ENCODE measurements at regions not wholly inside any gene's neighbourhood (a gene's known extent, or its start where the extent isn't known, plus 50 kb on each side); places are given as distances from the start of the nearest gene placed in this dataset.

GRCh38 chrX:13936521-13937225 lies 93.0 kb downstream of the GEMIN8 start:
- DNase-seq (no peak), ATAC-seq (no peak)
- intact Hi-C loops (cut with micrococcal nuclease), result no loop called here
- POLR2A ChIA-PET, result no interaction called here
- Mint-ChIP-seq H3K9me3 (no peaks in the 10 kb centered on the region), H3K27me3 (peaks cover 23% of the 10 kb centered on the region), H3K4me1 (ENCODE audit: low read depth) (peaks cover 2% of the 10 kb centered on the region), H3K36me3 (ENCODE audit: low read depth) (no peaks in the 10 kb centered on the region), H3K4me3 (no peak overlapping the region), H3K27ac (no peak overlapping the region)
- CTCF ChIA-PET, result no interaction called here
- no peak for TF ChIP-seq CTCF (IDR thresholded peaks at IDR 0.05)

DNA sequence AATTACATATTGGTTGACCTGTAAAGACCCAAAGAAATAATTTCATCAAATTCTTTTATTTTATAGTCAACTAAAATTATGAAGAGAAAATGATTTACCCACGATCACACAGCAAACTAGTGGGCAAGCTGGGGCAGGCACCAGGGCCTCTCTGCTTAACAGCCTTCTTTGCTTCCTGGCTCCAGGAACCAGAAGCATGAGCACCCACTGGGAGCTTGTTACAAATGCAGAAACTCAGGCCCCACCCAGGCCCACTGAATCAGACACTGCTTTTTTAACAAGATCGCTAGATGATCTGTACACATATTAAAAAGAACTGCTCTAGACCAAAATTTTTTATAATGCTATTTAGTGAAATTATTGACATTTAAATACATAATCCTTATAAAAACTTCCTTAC lies 95.0 kb downstream of the GEMIN8 start:
- H3K27ac Mint-ChIP-seq, result no peak overlapping the region
- H3K27me3 Mint-ChIP-seq, result peaks cover 18% of the 10 kb centered on the region
- intact Hi-C loops (cut with micrococcal nuclease), result no loop called here
- CTCF ChIA-PET, result no interaction called here
- no peaks in the 10 kb centered on the region for H3K36me3 Mint-ChIP-seq (ENCODE audit: low read depth)
- H3K9me3 Mint-ChIP-seq, result no peaks in the 10 kb centered on the region
- no peak for TF ChIP-seq CTCF (IDR thresholded peaks at IDR 0.05)
- POLR2A ChIA-PET, result no interaction called here
- H3K4me3 Mint-ChIP-seq, result no peak overlapping the region
- DNase-seq (no peak), ATAC-seq (no peak)
- H3K4me1 Mint-ChIP-seq (ENCODE audit: low read depth), result peaks cover 2% of the 10 kb centered on the region

GRCh38 chrX:13933851-13934250 lies 95.8 kb downstream of the GEMIN8 start:
- Mint-ChIP-seq H3K4me3 (no peak overlapping the region), H3K27ac (no peak overlapping the region), H3K27me3 (peaks cover 15% of the 10 kb centered on the region), H3K36me3 (ENCODE audit: low read depth) (no peaks in the 10 kb centered on the region), H3K4me1 (ENCODE audit: low read depth) (peaks cover 2% of the 10 kb centered on the region), H3K9me3 (no peaks in the 10 kb centered on the region)
- no peak for DNase-seq
- ChIA-PET CTCF (no interaction called here), POLR2A (no interaction called here)
- no peak for ATAC-seq
- TF ChIP-seq CTCF (IDR thresholded peaks at IDR 0.05), result no peak
- intact Hi-C loops (cut with micrococcal nuclease), result no loop called here

DNA sequence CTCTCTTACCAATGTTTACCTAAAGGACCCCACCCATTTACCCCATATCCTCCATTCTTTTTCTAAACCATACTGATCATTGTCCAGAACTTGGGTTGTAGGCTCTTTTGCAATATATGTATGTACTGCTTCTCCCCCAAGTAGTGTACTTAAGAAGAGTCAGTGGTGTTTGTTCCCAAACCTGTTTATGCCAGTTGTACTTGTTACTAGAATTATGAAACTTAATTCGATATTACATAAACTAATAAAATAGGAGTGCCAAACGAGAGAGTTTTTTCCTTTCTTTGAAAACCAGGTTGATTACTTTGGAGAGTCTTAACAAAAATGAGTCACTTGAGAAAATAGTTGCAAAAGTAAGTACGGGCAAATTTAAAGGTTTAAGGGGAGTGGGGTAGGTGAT lies 96.3 kb downstream of the GEMIN8 start:
- peaks cover 2% of the 10 kb centered on the region for H3K4me1 Mint-ChIP-seq (ENCODE audit: low read depth)
- ATAC-seq (no peak), DNase-seq (no peak)
- no peak for TF ChIP-seq CTCF (IDR thresholded peaks at IDR 0.05)
- ChIA-PET CTCF (no interaction called here), POLR2A (interaction anchor here (0.7 kb wide), 1 partner anchor 15 kb away, joined by 3 read pairs; no protein-coding TSS in a partner anchor)
- H3K27ac Mint-ChIP-seq, result no peak overlapping the region
- H3K9me3 Mint-ChIP-seq, result no peaks in the 10 kb centered on the region
- no peak overlapping the region for H3K4me3 Mint-ChIP-seq
- intact Hi-C loops (cut with micrococcal nuclease), result no loop called here
- no peaks in the 10 kb centered on the region for H3K36me3 Mint-ChIP-seq (ENCODE audit: low read depth)
- peaks cover 16% of the 10 kb centered on the region for H3K27me3 Mint-ChIP-seq

DNA sequence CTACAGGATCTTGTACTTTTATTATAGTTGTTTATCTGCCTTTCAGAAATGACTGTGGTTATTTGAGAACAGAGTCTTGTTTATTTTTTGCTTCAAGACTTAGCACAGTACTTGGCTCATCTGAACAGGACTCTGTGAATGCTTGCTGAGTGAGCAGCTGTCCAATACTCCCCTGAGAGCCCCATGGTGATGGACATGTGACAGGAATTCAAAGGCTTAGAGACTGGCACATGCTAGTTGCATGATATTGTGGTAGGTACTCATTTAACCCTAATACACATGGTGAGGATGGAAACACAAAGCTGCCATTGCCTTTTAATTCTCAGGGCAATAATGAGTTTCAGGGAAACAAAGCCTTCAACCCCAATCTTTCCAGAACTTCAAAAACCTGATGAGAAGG lies 97.3 kb downstream of the GEMIN8 start:
- peaks cover 11% of the 10 kb centered on the region for H3K27me3 Mint-ChIP-seq
- no peaks in the 10 kb centered on the region for H3K9me3 Mint-ChIP-seq
- H3K36me3 Mint-ChIP-seq (ENCODE audit: low read depth), result no peaks in the 10 kb centered on the region
- H3K4me3 Mint-ChIP-seq, result no peak overlapping the region
- no peaks in the 10 kb centered on the region for H3K4me1 Mint-ChIP-seq (ENCODE audit: low read depth)
- ChIA-PET POLR2A (interaction anchor here (0.7 kb wide), 1 partner anchor 16 kb away, joined by 3 read pairs; no protein-coding TSS in a partner anchor), CTCF (no interaction called here)
- intact Hi-C loops (cut with micrococcal nuclease), result no loop called here
- H3K27ac Mint-ChIP-seq, result no peak overlapping the region
- DNase-seq (no peak), ATAC-seq (no peak)
- TF ChIP-seq CTCF (IDR thresholded peaks at IDR 0.05), result no peak

All from activated CD8-positive, alpha-beta T cell treated with anti-CD3 and anti-CD28 coated beads for 36 hours (primary cell).